Cardiac muscle cell (in vitro differentiated cells and primary cell): ENCODE measurements at regions not wholly inside any gene's neighbourhood (a gene's known extent, or its start where the extent isn't known, plus 50 kb on each side); places are given as distances from the start of the nearest gene placed in this dataset.

ENCODE experiments used
- DNase-seq, 2 donors: peaks; one replicate each; pipeline versions ENCODE4 v3.0.0 to v3.0.0-alpha.2; 2010 to 2017; ENCODE audit warnings: low read depth in 1 of 2, low spot score in 1 of 2
- H3K27ac ChIP-seq: fragments of 200-600 bp; sonication (generic); 2 replicates; pipeline ENCODE4 v1.5.1; 2016
- H3K27me3 ChIP-seq: fragments of 200-600 bp; sonication (generic); 2 replicates; pipeline ENCODE4 v1.6.0; 2016; ENCODE audit warnings: control low read depth
- H3K36me3 ChIP-seq: fragments of 200-600 bp; sonication (generic); 2 replicates; pipeline ENCODE4 v1.5.1; 2016; ENCODE audit warnings: control low read depth
- H3K4me1 ChIP-seq: fragments of 200-600 bp; sonication (generic); 2 replicates; pipeline ENCODE4 v1.8.1; 2017; ENCODE audit warnings: low read depth, mild to moderate bottlenecking, mixed run types
- H3K4me3 ChIP-seq: fragments of 200-600 bp; sonication (generic); 2 replicates; pipeline ENCODE4 v1.5.1; 2016; ENCODE audit warnings: mild to moderate bottlenecking
- H3K9me3 ChIP-seq: fragments of 200-600 bp; sonication (generic); 2 replicates; pipeline ENCODE4 v1.5.1; 2017; ENCODE audit warnings: low read depth, mild to moderate bottlenecking, control low read depth
- CTCF ChIP-seq: IDR thresholded peaks from 2 replicates; pipeline ENCODE4 v1.5.1; 2012; ENCODE audit warnings: low read depth, mild to moderate bottlenecking, low read length

DNA sequence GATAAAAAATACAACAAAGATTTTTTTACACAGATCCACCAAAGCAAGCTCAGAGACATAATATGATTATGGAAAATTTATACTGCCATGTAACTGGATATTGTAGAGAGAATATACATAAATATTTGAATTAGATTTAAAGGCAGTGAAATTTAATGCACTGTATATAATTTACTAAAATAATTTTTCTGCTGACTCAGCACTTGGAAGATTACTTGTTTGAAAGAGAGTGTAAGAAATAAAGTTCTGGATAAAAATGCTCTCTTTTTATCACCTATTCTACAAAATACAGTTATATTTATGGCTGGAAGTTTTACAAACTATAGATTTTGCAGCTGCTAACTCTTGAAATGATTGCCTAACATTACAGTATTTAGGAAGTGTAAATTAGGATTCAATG, 628.3 kb upstream of the CHORDC1 start:
- H3K27me3 ChIP-seq: no peaks in the 10 kb centered on the region
- no peak for DNase-seq
- H3K27ac ChIP-seq: no peak overlapping the region
- H3K4me1 ChIP-seq: no peaks in the 10 kb centered on the region
- TF ChIP-seq CTCF: no peak
- no peak overlapping the region for H3K4me3 ChIP-seq
- H3K36me3 ChIP-seq: no peaks in the 10 kb centered on the region
- no peaks in the 10 kb centered on the region for H3K9me3 ChIP-seq

DNA sequence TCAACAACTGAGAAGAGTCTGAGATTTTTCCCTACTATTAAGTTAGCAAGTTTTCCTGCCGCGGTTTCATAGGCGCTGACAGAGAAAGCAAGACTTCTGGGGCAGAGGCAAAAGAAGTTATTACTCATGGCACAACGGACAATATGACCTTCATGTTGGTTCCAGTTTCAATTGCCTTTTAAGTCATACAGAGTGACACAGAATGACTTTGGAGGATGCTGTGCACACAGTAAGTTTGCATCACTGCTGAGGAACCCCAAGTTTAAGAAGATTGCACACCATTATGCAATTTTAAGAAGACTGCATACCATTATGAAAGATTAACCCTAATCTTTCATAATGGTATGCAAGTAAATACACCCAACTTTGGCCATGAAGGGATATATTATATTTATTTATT, 626.5 kb upstream of the CHORDC1 start:
- no peak for TF ChIP-seq CTCF

DNA sequence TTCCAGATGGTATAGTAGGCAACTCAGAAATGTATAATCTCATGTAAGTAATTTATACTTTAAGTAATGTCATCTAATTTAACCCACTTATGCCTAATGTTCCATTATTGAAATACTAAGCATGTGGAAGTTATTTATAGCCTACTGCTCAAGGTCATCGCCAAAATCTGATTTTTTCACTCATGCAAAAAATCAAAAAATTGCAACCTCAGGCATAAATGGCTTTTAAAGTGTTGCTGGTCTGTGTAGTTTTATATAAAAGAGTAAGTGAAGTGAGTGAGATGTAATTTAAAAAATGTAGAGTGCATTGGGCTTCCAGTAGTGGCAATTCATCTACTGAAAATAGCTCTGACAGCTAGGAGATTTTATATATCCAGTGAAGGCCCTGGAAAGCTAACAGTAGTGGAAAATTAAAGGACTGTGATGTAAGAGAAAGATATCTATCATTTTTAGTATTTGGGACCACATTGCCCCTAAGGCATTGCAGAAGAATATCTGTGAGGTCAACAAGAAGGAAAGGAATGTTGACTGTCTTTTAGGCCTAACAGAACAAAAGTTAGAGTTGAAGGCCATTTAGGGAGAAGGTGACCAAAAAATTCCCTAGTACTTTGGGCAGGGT, 624.5 kb upstream of the CHORDC1 start:
- no peak for TF ChIP-seq CTCF
- no peak overlapping the region for H3K4me3 ChIP-seq
- H3K27me3 ChIP-seq: no peaks in the 10 kb centered on the region
- H3K36me3 ChIP-seq: no peaks in the 10 kb centered on the region
- no peak for DNase-seq
- H3K4me1 ChIP-seq: no peaks in the 10 kb centered on the region
- no peak overlapping the region for H3K27ac ChIP-seq
- H3K9me3 ChIP-seq: no peaks in the 10 kb centered on the region

More for the DNA sequence above, 626.5 kb upstream of the CHORDC1 start:
- Histone ChIP-seq H3K27me3 (no peaks in the 10 kb centered on the region), H3K4me3 (no peak overlapping the region), H3K36me3 (no peaks in the 10 kb centered on the region), H3K27ac (no peak overlapping the region), H3K9me3 (no peaks in the 10 kb centered on the region), H3K4me1 (no peaks in the 10 kb centered on the region)
- DNase-seq: no peak

- no peak overlapping the region for H3K4me3 ChIP-seq
- H3K9me3 ChIP-seq: no peaks in the 10 kb centered on the region
- no peak overlapping the region for H3K27ac ChIP-seq
- no peaks in the 10 kb centered on the region for H3K27me3 ChIP-seq
- H3K4me1 ChIP-seq: no peaks in the 10 kb centered on the region
- H3K36me3 ChIP-seq: no peaks in the 10 kb centered on the region
- TF ChIP-seq CTCF: no peak
- peak in 1 of 2 donors; percentile 9 for DNase-seq
Observed at GRCh38 chr11:90846628-90847027, 623.8 kb upstream of the CHORDC1 start.

DNA sequence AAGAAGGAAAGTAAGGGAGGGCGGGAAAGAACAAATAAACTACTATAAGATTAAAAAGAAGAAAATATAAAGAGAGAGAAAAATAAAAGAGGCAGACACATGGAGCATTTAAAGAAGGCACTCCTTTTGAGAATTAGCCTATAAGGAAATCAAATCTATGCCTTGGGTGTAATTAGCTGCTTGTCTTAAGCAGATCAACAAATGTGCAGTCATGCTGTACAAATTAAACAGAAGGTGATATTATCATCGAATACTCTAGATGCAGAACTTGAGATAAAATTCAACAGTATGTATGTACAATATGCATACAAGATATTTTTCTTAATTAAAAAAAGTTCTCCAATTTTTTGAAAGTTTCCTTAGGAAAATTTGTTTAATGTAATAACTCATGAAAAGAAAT, 623.0 kb upstream of the CHORDC1 start:
- Histone ChIP-seq H3K36me3 (no peaks in the 10 kb centered on the region), H3K4me3 (no peak overlapping the region), H3K9me3 (no peaks in the 10 kb centered on the region), H3K27ac (no peak overlapping the region), H3K27me3 (no peaks in the 10 kb centered on the region), H3K4me1 (no peaks in the 10 kb centered on the region)
- no peak for TF ChIP-seq CTCF
- DNase-seq: no peak
